Activated CD8-positive, alpha-beta memory T cell treated with anti-CD3 and anti-CD28 coated beads for 4 hours (primary cell): ENCODE measurements at regions not wholly inside any gene's neighbourhood (a gene's known extent, or its start where the extent isn't known, plus 50 kb on each side); places are given as distances from the start of the nearest gene placed in this dataset.
"Not testable (repeated sequence)": the region's sequence is repeated elsewhere in the genome, so short reads cannot be mapped to it uniquely, and the experiment has no call there.

Experiments
- DNase-seq, 2 donors: peaks; one replicate each; pipeline ENCODE4 v3.0.0-alpha.2; 2020; ENCODE audit warnings: low read depth in 2 of 2

GRCh38 chr1:195847957-195848875 lies 760.0 kb downstream of the KCNT2 start:
- DNase-seq = not testable (repeated sequence)

GRCh38 chr1:195831789-195832188 lies 776.5 kb downstream of the KCNT2 start:
- DNase-seq = no peak

- DNase-seq = no peak
Measured at GRCh38 chr1:195828325-195828724, 779.9 kb downstream of the KCNT2 start.

GRCh38 chr1:195820925-195821324 lies 787.3 kb downstream of the KCNT2 start:
- DNase-seq = no peak

GRCh38 chr1:195806060-195806459 lies 802.2 kb downstream of the KCNT2 start:
- DNase-seq = no peak

- DNase-seq = no peak
Measured at GRCh38 chr1:195804547-195804946, 803.7 kb downstream of the KCNT2 start.

GRCh38 chr1:195799016-195799415 lies 809.2 kb downstream of the KCNT2 start:
- DNase-seq = no peak

GRCh38 chr1:195794225-195794624 lies 814.0 kb downstream of the KCNT2 start:
- no peak for DNase-seq

DNA sequence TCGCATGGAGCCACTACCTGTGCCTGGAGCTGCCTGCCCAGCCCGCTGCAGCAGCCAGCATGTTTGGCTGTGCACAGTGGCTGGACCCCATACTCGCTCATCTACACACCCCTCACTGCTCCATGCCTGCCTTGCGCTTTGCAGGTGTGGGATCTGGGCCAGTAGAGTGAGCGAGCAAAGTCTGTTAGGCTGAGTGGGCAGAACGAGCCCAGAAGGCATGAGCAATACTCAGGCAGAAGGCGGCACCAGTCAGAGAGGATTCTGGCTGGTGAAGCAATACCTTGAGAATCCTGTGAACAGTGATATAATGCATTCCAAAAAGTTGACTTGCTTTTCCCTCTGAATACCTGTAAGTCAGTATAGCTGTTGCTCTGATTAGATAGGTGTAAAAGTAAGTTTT lies 816.4 kb downstream of the KCNT2 start:
- DNase-seq = no peak

GRCh38 chr1:195790514-195791168 lies 817.6 kb downstream of the KCNT2 start:
- DNase-seq = no peak

- DNase-seq = no peak
Measured at GRCh38 chr1:195789321-195789720, 818.9 kb downstream of the KCNT2 start.

- DNase-seq = no peak
Measured at GRCh38 chr1:195788721-195789120, 819.5 kb downstream of the KCNT2 start.

DNA sequence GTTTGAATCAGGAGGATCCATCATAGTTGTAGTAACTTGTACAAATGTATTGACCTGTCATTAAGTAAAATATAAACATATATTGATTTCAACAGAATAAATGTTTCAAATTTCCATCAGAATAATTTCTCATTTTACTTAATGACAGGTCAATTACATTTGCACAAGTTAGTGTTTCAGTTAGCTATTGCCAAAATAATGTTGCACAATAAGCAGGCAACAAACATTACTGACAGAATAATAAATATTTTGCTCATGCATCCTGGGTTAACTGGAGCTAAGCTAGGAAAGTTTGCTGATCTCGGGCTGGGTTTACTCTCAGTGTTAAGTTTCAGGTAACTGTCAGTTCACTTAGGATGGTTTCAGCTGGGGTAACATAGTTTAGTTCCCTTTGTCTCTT lies 822.4 kb downstream of the KCNT2 start:
- DNase-seq = no peak

GRCh38 chr1:195773931-195774330 lies 834.3 kb downstream of the KCNT2 start:
- DNase-seq = no peak

DNA sequence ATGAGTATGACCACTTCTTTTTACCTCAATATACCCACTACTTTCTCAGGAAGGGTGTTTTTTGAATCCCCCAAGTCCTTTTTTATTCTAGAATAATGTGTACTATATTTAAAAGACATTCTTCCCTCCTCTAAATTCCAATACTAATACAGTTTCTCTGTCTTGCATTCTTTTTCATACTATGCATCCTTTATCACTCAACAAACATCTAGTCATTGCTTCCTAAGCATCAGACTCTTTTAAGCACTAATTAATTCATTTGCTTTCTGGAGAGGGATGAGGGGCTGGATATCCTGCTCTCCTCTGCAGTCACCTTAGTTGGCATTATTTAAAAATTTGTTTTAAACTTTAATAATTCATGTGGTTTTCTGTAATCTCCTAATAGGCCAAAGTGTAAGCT lies 838.8 kb downstream of the KCNT2 start:
- DNase-seq = no peak

GRCh38 chr1:195768936-195769335 lies 839.3 kb downstream of the KCNT2 start:
- DNase-seq = no peak

GRCh38 chr1:195768377-195768776 lies 839.9 kb downstream of the KCNT2 start:
- DNase-seq = no peak

DNA sequence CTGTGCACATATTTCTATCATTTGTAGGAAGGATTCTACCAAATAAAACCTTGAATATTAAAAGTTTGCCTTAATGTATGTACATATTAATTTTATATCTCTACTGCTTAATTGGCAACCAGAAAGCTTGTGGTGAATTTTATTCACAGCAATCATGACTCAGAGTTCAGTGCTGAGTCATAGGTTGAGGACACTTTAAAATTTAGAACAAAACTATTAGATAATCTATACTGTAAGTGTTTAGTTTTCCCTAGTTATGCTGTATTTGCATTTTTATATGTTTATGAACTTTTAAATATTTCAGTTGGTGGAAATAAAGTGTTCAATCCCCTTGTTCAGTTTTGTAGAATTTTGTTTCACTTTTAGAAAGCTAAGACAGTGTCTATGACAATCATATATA lies 841.5 kb downstream of the KCNT2 start:
- DNase-seq = no peak

- DNase-seq = no peak
Measured at GRCh38 chr1:195765099-195765498, 843.1 kb downstream of the KCNT2 start.

DNA sequence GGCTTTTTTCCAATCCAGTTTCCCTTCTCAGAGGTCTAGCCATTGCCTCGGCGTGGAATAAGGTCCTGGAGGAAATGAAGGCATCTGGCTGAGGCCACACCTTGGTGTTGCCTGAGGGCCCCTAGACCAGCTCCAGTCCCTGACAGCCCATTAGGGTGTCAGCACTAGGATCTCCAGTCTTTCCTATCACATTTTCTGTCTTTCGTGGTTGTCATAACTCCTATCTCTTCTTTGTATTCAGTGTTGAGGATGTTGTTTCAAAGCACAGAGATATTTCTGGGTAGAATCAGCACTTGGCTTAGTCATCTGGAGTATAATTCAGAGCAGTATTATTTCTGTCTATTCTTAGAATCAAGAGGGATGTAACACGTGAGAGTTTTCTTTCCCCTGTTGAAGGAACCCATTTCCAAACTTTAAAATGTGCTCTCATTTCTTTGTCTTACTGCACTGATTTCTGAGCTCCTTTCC lies 844.3 kb downstream of the KCNT2 start:
- DNase-seq = no peak

DNA sequence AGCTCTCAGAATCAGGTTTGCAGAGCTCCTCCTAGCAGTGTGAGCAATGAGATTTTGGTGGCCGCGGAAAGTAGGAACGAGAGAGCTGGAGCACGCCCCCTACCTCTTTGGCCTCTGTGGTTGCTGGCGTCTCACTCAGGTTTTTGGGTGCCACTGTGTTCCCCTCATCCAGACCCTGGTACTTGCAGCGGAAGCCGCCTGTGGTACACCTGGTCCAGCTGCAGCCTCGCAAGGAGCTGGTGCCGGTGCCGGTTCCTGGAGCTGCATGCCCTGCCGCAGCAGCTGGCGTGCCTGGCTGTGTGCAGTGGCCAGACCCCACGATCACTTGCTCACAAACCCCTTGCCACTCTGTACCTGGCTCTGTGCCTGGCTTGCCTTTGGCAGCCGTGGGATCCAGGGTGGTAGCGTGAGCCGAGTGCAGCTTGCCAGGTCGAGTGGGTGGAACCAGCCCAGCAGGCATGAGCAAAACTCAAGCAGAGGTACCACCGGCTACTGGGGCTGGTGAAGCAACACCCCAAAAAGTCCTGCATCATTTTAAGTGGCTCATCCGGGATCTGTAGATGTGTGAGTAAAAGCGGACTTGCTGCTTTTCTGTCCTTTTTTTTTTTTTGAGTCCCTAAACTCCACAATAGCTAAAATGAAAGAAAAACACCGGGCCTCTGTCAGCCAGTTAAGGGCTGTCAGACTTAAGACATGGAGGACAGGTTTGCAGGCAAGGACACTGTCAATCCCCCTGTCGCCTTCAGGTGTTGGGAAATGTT lies 844.9 kb downstream of the KCNT2 start:
- no peak for DNase-seq

- DNase-seq = no peak
Measured at GRCh38 chr1:195761104-195761503, 847.1 kb downstream of the KCNT2 start.
